ENCODE measurements at regions not wholly inside any gene's neighbourhood (a gene's known extent, or its start where the extent isn't known, plus 50 kb on each side); places are given as distances from the start of the nearest gene placed in this dataset.
A peak's percentile ranks its signal among the peaks of the same experiment; 100 is the strongest.

GRCh38 chr9:87401681-87402080, 96.0 kb upstream of the DAPK1 start:
- Histone ChIP-seq H3K4me3 (no peak overlapping the region), H3K27ac (ENCODE audit: low read depth in 1 of 2, low read length in 1 of 2) (no peak overlapping the region), H3K4me1 (ENCODE audit: control insufficient read depth in 5 of 5, insufficient read depth in 5 of 5, low read length in 5 of 5) (peaks cover 0 to 19% (median 9%) of the 10 kb centered on the region in 5 donors), H3K27me3 (ENCODE audit: control insufficient read depth in 3 of 3, insufficient read depth in 3 of 3, low read length in 2 of 3) (no peaks in the 10 kb centered on the region), H3K9me3 (ENCODE audit: control insufficient read depth in 4 of 4, insufficient read depth in 3 of 4, low read length in 3 of 4) (no peaks in the 10 kb centered on the region), H3K9ac (ENCODE audit: insufficient read depth in 1 of 2, low read length in 2 of 2) (no peak overlapping the region), H3K36me3 (ENCODE audit: control insufficient read depth in 4 of 4, insufficient read depth in 4 of 4, low read length in 4 of 4) (no peaks in the 10 kb centered on the region)
- no peak for ATAC-seq (ENCODE audit: insufficient read depth, low FRiP score)
- no peak for DNase-seq
- WGBS, 2 donors: 88 to 90% methylated on average over 7 of the region's 7 CpGs
- TF ChIP-seq CTCF (IDR thresholded peaks at IDR 0.05; ENCODE audit: control extremely low read depth, extremely low read depth): no peak

- Histone ChIP-seq H3K27me3 (ENCODE audit: control insufficient read depth in 3 of 3, insufficient read depth in 3 of 3, low read length in 2 of 3) (no peaks in the 10 kb centered on the region), H3K27ac (ENCODE audit: low read depth in 1 of 2, low read length in 1 of 2) (no peak overlapping the region), H3K36me3 (ENCODE audit: control insufficient read depth in 4 of 4, insufficient read depth in 4 of 4, low read length in 4 of 4) (no peaks in the 10 kb centered on the region), H3K9me3 (ENCODE audit: control insufficient read depth in 4 of 4, insufficient read depth in 3 of 4, low read length in 3 of 4) (no peaks in the 10 kb centered on the region), H3K9ac (ENCODE audit: insufficient read depth in 1 of 2, low read length in 2 of 2) (no peak overlapping the region), H3K4me3 (no peak overlapping the region), H3K4me1 (ENCODE audit: control insufficient read depth in 5 of 5, insufficient read depth in 5 of 5, low read length in 5 of 5) (peaks cover 0 to 22% (median 9%) of the 10 kb centered on the region in 5 donors)
- no peak for TF ChIP-seq CTCF (IDR thresholded peaks at IDR 0.05; ENCODE audit: control extremely low read depth, extremely low read depth)
- WGBS, 2 donors: 96% methylated on average over 3 of the region's 3 CpGs
- DNase-seq: no peak
- no peak for ATAC-seq (ENCODE audit: insufficient read depth, low FRiP score)
Observed at GRCh38 chr9:87402537-87402936, 95.1 kb upstream of the DAPK1 start.

GRCh38 chr9:87405677-87406542, 91.8 kb upstream of the DAPK1 start:
- H3K27ac ChIP-seq (ENCODE audit: low read depth in 1 of 2, low read length in 1 of 2): no peak overlapping the region
- no peak for TF ChIP-seq CTCF (IDR thresholded peaks at IDR 0.05; ENCODE audit: control extremely low read depth, extremely low read depth)
- no peaks in the 10 kb centered on the region for H3K27me3 ChIP-seq (ENCODE audit: control insufficient read depth in 3 of 3, insufficient read depth in 3 of 3, low read length in 2 of 3)
- WGBS, 2 donors: 32 to 48% methylated on average over 3 of the region's 3 CpGs
- H3K9me3 ChIP-seq (ENCODE audit: control insufficient read depth in 4 of 4, insufficient read depth in 3 of 4, low read length in 3 of 4): no peaks in the 10 kb centered on the region
- no peak overlapping the region for H3K4me3 ChIP-seq
- H3K4me1 ChIP-seq (ENCODE audit: control insufficient read depth in 5 of 5, insufficient read depth in 5 of 5, low read length in 5 of 5): peaks cover 0 to 22% (median 9%) of the 10 kb centered on the region in 5 donors
- DNase-seq (peak; percentile 57 to 93 (median 87)), ATAC-seq (ENCODE audit: insufficient read depth, low FRiP score) (peak; percentile 66)
- H3K36me3 ChIP-seq (ENCODE audit: control insufficient read depth in 4 of 4, insufficient read depth in 4 of 4, low read length in 4 of 4): no peaks in the 10 kb centered on the region
- no peak overlapping the region for H3K9ac ChIP-seq (ENCODE audit: insufficient read depth in 1 of 2, low read length in 2 of 2)

All from lung (tissue), 11 donors.